GM18505 (cell line): ENCODE measurements at regions not wholly inside any gene's neighbourhood (a gene's known extent, or its start where the extent isn't known, plus 50 kb on each side); places are given as distances from the start of the nearest gene placed in this dataset.

Experiments
- ATAC-seq: cut with Tn5 transposase; IDR thresholded peaks from one replicate; pipeline ENCODE4 v1.9.1; 2021; ENCODE audit not compliant: unreplicated experiment
- POLR2A ChIP-seq: IDR thresholded peaks from 4 replicates; pipeline ENCODE4 v1.6.1; 2011; ENCODE audit warnings: borderline replicate concordance; ENCODE audit not compliant: insufficient read depth, insufficient read length; ENCODE audit errors: extremely low read depth

DNA sequence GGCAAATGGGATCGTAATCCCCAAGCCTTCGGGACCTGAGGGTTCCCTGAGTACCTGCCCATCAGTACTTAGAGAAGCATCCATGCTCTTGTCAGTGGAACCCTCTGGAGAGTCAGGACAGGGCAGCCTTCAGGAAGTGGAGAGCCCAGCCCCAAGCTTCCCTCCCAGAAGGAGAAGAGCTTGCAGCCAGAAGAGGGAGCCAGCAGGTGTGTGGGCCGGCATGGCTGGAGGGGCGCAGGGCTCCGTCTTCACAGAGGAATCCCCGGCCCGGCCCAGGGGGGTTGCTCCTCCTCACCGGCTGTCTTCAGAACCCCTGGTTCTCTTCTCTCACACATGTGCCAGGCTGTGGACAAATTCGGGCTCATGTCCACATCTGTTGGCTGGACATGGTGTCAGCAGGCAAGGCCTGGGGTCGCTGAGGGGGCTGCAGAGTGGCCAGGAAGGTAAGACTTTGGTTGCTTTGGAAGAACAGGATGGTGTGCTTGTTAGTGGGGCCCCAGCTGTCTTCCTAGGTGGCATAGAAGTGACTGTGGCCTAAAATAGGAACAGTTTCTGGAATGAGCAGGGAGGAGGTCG is 58.9 kb upstream of the RXRA start:
- TF ChIP-seq POLR2A, result no peak

DNA sequence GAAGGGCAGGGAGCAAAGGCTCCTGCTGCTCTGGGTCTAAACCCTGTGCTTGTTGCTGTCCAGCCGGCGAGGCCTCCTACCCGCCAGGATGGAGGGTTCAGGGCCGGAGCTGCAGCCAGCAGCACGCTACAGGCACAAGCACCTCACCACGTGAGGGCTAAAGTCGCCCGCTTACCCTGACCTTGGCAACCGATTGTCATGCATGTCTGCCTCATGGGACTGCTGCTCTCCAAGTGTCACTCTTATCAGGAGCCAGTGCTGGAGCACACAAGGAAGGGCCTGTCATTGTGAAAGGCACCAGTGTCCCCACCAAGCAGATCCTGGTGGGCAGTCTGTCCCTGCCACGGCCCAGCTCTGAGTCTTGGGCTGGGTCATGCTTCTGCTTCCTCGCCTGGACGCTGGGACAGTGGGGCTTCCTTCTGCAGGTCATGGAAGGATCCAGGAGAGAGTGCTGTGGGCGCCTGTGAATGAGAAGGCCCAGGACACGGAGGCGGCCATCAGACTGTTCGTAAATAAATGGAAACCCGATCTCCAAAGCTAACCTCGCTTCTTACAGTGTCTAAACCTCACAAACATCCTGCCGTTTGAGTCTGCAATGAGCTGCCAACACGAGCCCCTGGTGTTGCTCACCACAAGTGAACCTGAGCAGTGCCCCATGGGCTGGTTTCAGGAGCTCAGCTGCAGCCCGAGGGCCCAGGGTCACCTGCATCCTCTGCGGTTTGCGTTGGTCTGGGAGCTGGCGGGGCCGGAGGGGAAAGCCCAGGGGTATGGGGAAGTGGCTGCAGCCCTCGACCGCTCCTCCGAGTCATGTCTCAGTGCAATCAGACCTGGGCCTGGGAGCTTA is 58.2 kb upstream of the RXRA start:
- TF ChIP-seq POLR2A, result no peak
- ATAC-seq, result peak; percentile 67

More for the DNA sequence above, 58.9 kb upstream of the RXRA start:
- ATAC-seq, result no peak

DNA sequence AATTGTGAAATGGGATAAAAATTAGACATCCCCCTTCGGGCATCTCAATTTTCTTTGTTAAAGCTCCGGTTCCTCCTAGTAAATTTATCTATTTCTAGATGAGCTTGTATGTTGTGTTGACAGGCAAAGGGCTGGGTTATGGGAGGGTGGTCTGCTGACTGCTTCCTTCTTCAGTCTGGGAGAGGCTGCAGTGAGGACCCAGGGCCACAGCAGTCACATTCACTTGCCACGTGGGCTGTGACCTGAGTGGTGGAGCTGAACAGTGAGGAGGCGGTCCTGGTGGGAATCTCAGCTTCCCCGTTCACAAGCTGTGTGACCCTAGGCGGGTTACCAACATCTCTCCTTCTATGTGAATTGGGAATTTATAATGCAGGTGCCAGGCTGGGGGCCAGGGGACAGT is 57.5 kb upstream of the RXRA start:
- ATAC-seq, result no peak
- TF ChIP-seq POLR2A, result no peak

DNA sequence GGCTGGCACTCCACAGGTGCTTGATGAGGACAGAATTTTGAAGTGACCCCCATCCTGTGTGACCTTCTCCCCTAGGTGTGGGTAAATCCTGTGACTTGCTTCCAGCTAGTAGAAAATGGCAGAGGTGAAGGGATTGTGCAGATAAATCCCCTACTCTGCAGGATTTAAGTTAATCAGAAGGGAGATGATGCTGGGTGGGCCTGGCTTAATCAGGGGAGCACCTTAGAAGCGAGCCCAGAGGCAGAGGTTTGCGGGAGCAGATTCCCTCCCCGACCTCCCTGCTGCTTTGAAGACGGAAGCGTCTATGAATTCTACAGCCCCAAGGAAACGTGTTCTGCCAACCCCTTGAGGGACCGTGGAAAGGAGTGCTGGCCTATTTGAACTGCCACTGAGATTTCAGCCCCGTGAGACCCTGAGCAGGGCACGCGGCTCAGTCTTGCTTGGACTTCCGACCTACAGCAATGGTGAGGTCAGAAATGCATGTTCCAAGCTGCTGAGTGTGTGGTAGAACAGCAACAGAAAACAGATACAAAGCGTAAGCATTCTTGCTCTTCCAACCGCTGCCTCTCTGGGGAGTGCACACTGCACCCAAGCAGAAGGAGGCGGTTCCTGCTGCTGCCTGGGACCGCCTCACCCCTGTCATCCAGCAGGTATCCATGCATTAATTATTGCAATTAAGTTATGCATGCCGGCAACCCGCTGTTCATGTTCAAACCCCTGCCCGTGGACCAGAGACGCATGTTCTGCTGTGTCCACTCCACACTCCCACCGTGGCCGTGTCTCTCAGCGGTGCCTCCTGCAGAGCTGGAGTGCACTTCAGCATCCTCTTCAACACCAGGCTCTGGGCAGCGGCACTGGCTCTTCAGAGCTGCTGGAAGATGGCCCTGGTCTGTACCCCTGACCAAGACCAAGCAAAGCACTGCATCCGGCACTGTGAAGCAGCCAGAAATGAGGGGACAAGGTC is 54.6 kb upstream of the RXRA start:
- ATAC-seq, result no peak
- TF ChIP-seq POLR2A, result no peak

DNA sequence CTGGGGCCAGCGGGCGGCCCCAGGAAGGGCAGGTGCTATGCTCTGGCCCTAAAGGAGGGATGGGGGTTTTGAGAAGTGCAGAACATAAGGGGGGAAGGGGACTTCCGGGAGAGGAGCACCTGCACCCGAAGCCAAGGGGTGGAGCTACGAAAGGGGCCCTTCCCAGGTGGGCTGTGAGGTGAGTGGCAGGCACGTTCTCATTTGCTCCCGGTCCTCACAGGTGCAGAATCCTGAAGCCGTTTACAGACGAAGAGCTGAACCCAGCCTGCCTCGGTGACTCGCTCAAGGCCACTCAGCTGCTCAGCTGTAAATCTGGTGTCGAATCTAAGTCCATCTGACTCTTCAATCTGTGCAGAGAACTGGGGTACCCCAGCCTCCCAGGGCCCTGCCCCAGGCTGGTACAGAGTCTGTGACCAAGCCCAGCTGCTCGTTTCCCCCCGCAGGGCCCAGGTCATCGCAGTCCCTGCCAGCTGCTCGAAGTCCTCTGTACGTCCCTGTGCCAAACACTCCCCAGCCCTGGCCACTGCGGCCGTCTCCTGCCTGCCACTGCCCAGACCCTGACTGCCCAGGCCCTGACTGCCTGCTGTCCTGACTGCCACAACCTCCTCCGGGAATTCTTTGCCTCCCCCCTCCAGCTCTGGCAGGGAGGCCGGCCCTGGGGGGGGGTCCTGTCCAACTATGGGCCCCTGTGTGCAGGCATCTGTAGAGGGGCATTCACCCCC is 53.8 kb upstream of the RXRA start:
- TF ChIP-seq POLR2A, result no peak
- ATAC-seq, result no peak

DNA sequence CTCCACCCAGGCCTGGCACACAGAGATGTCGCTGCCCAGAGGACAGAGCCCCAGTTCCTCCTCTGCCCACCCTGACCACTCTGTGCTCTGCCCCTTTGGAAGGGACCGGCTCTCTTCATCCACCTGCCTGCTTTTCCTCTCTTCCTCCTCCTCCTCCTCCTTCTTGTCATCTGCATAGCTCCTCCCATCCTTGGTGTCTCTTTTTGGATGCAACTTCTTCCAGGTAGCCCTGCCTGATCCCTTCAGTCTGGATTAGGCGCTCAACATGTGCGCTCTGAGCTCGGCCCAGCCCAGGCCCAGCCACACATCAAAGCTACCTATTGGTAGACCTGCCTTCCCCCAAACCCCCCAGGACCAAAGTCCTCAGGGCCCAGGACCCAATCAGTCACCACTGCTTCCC is 52.6 kb upstream of the RXRA start:
- TF ChIP-seq POLR2A, result no peak
- ATAC-seq, result no peak

DNA sequence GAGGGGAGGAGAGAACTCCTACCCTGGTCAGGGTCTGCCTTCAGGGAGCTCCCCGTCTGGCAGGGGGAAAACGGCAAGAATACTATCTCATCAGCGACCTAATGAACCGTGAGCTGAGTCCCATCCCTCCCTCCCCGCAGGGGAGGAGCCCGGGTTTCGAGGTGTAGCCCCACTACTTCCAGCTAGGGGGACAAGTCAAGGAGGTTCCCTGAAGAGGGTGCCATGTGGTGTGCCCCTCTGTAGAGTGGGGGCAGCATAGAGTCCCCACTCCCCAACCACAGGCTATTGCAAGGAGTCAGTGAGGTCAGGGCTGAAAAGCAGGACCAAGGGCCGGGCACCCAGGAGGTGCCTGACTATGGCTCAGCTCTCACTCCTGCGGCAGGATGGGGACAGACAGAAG is 50.9 kb upstream of the RXRA start:
- TF ChIP-seq POLR2A, result no peak
- no peak for ATAC-seq

DNA sequence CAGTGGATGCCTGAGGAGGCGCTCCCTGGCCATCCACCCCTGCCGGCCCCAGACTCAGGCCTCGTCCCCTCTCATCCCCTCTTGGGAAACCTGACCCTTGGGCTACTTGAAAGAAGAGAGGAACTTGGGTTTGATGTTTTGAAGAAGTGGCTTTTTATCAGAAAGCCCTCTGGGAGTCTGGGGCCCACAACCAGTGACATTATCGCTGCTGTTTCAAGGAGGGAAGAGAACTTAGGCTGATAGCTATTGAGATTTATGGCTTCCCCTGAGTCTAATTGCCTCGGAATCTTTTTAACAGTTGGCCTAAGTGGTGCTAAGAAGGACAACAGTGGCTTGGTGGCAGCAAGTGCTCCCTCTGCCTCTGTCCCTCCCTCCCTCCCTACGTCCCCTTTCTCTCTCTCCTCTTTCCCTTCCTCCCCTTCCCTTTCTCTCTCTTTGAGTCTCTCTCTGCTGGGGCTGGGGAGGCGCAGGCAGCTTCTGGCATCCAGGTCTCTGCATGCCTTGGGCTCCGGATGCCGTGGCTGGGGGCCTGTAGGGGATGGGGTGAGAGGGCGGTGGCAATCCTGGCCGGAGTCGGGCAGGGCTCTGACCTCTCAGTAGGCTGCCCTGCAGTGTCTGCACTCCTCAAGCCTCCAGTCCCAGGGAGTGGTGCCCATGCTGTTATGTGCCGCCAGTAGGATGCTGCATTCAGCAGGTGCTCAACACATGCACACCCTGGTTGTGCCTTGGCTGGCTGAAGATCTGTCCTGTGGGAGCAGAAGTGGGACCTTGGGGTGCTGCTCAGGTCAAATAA is 49.6 kb upstream of the RXRA start:
- TF ChIP-seq POLR2A, result no peak
- ATAC-seq, result no peak
